ENCODE measurements at regions not wholly inside any gene's neighbourhood (a gene's known extent, or its start where the extent isn't known, plus 50 kb on each side); places are given as distances from the start of the nearest gene placed in this dataset.

GRCh38 chr11:119806064-119806915 lies 77.3 kb upstream of the NECTIN1 start:
- Histone ChIP-seq H4K20me1 (ENCODE audit: insufficient read depth, low read length) (no peaks in the 10 kb centered on the region), H4K91ac (ENCODE audit: insufficient read depth, low read depth, low read length) (no peak overlapping the region), H3K56ac (ENCODE audit: extremely low read depth, insufficient read depth, low read length) (no peak overlapping the region), H2BK5ac (ENCODE audit: low read depth, low read length, poor library complexity, severe bottlenecking) (no peak overlapping the region), H3K79me1 (ENCODE audit: low read depth in 1 of 2, low read length in 2 of 2) (no peaks in the 10 kb centered on the region), H2AK9ac (replicated peaks; ENCODE audit: low read depth, low read length, poor library complexity) (no peak overlapping the region), H3K23ac (ENCODE audit: low read depth, low read length) (no peak overlapping the region), H3K4me1 (ENCODE audit: control insufficient read depth, insufficient read depth, low read length) (no peaks in the 10 kb centered on the region), H3K36me3 (ENCODE audit: control insufficient read depth, insufficient read depth, low read length) (no peaks in the 10 kb centered on the region), H3K14ac (replicated peaks; ENCODE audit: low read depth, low read length) (no peak overlapping the region), H4K5ac (ENCODE audit: low read depth, low read length) (no peak overlapping the region), H3K9me3 (ENCODE audit: control insufficient read depth, insufficient read depth, low read length) (no peaks in the 10 kb centered on the region), H4K8ac (ENCODE audit: low read depth in 2 of 2, low read length in 2 of 2) (no peak overlapping the region), H3K4ac (ENCODE audit: low read depth, low read length) (no peak overlapping the region), H3K4me3 (ENCODE audit: insufficient read depth, low read depth, low read length) (no peak overlapping the region), H3K18ac (ENCODE audit: low read depth, low read length) (no peak overlapping the region), H3K9me1 (ENCODE audit: insufficient read depth, low read length) (no peaks in the 10 kb centered on the region), H3K27ac (ENCODE audit: insufficient read depth, low read length) (no peak overlapping the region), H3K27me3 (ENCODE audit: control insufficient read depth, insufficient read depth, low read length) (peaks cover 33% of the 10 kb centered on the region), H2BK20ac (ENCODE audit: low read depth, low read length) (no peak overlapping the region), H2AK5ac (ENCODE audit: low read depth, low read length) (no peak overlapping the region), H3K9ac (ENCODE audit: low read depth, low read length) (no peak overlapping the region), H2AFZ (replicated peaks; ENCODE audit: low read length, poor library complexity) (no peak overlapping the region), H2BK120ac (ENCODE audit: low read depth, low read length) (no peak overlapping the region), H3K4me2 (ENCODE audit: low read depth, low read length) (no peak overlapping the region), H2BK15ac (ENCODE audit: low read depth, low read length) (no peak overlapping the region)
- ATAC-seq (ENCODE audit: low read depth): no peak
- intact Hi-C loops (cut with micrococcal nuclease): no loop called here
- in situ Hi-C loops (cut with MboI; ENCODE audit: low sequenced_read_pairs): no loop called here
- no TSS peak for BruUV-seq (replicated peaks)
- ChIA-PET CTCF (no interaction called here), POLR2A (ENCODE audit: unreplicated experiment) (no interaction called here)
- 14% methylated on average over 1 of the region's 8 CpGs; no CpG with 5 or more reads in 1 of the 2 experiments for WGBS, 2 experiments (ENCODE audit: extremely low coverage in 2 of 2, insufficient read length in 1 of 2)
- DNase-seq: no peak
- TF ChIP-seq, protein P1, sequence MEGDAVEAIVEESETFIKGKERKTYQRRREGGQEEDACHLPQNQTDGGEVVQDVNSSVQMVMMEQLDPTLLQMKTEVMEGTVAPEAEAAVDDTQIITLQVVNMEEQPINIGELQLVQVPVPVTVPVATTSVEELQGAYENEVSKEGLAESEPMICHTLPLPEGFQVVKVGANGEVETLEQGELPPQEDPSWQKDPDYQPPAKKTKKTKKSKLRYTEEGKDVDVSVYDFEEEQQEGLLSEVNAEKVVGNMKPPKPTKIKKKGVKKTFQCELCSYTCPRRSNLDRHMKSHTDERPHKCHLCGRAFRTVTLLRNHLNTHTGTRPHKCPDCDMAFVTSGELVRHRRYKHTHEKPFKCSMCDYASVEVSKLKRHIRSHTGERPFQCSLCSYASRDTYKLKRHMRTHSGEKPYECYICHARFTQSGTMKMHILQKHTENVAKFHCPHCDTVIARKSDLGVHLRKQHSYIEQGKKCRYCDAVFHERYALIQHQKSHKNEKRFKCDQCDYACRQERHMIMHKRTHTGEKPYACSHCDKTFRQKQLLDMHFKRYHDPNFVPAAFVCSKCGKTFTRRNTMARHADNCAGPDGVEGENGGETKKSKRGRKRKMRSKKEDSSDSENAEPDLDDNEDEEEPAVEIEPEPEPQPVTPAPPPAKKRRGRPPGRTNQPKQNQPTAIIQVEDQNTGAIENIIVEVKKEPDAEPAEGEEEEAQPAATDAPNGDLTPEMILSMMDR (conservative IDR thresholded peaks at IDR 0.05; ENCODE audit: low read depth, low read length): no peak
- TF ChIP-seq CEBPB (IDR thresholded peaks at IDR 0.05; ENCODE audit: low read depth, low read length) (no peak), SMC3 (IDR thresholded peaks at IDR 0.05; ENCODE audit: low read depth, low read length) (no peak), RCOR1 (IDR thresholded peaks at IDR 0.05; ENCODE audit: insufficient replicate concordance, low read length) (no peak), FOS (IDR thresholded peaks at IDR 0.05; ENCODE audit: low read depth, low read length) (no peak), MXI1 (IDR thresholded peaks at IDR 0.05; ENCODE audit: borderline replicate concordance, low read depth, low read length) (no peak), USF2 (IDR thresholded peaks at IDR 0.05; ENCODE audit: low read depth, low read length) (no peak), POLR2A (IDR thresholded peaks at IDR 0.05; ENCODE audit: low read depth, low read length) (no peak), RFX5 (IDR thresholded peaks at IDR 0.05; ENCODE audit: low read depth, low read length) (no peak), RAD21 (IDR thresholded peaks at IDR 0.05; ENCODE audit: low read length) (no peak), BHLHE40 (IDR thresholded peaks at IDR 0.05; ENCODE audit: low read depth, low read length) (no peak), MAZ (IDR thresholded peaks at IDR 0.05; ENCODE audit: borderline replicate concordance, low read depth, low read length) (no peak), CHD1 (IDR thresholded peaks at IDR 0.05; ENCODE audit: low read depth, low read length) (no peak), MAFK (IDR thresholded peaks at IDR 0.05; ENCODE audit: low read depth, low read length) (no peak), NFE2L2 (IDR thresholded peaks at IDR 0.05; ENCODE audit: low read depth, low read length) (no peak), ELK1 (IDR thresholded peaks at IDR 0.05; ENCODE audit: borderline replicate concordance, low read depth, low read length) (no peak)
- dilution Hi-C loops (cut with HindIII; ENCODE audit: low sequenced_read_pairs, unreplicated experiment): no loop called here

All from IMR-90 (cell line).